Activated CD4-positive, alpha-beta T cell treated with anti-CD3 and anti-CD28 coated beads, Interleukin-2, amount 10 ng/mL, durations not matched to agents 7 days and 5 days (primary cell): ENCODE measurements at regions not wholly inside any gene's neighbourhood (a gene's known extent, or its start where the extent isn't known, plus 50 kb on each side); places are given as distances from the start of the nearest gene placed in this dataset.

Source experiments
- CTCF ChIA-PET: fragments of 350-600 bp; sonication (Branson Sonifier 250); formaldehyde crosslinking; loops from one replicate; lab custom pipeline; 2021; ENCODE audit warnings: antibody characterized with exemption; lab: Charles Lee
- POLR2A ChIA-PET: fragments of 350-600 bp; sonication (Branson Sonifier 250); formaldehyde crosslinking; loops from one replicate; lab custom pipeline; 2021; ENCODE audit warnings: antibody characterized with exemption; lab: Charles Lee
- DNase-seq: peaks from one replicate; pipeline ENCODE4 v3.0.0-alpha.2; 2020
- H3K27ac Mint-ChIP-seq: one replicate; pipeline ENCODE4 v1.8.0; 2021; ENCODE audit warnings: mild to moderate bottlenecking, moderate library complexity, mixed read lengths
- H3K27me3 Mint-ChIP-seq: one replicate; pipeline ENCODE4 v1.8.0; 2021; ENCODE audit warnings: mixed read lengths
- H3K36me3 Mint-ChIP-seq: one replicate; pipeline ENCODE4 v1.8.0; 2021; ENCODE audit warnings: low read depth, mixed read lengths
- H3K4me1 Mint-ChIP-seq: one replicate; pipeline ENCODE4 v1.8.0; 2021; ENCODE audit warnings: mixed read lengths
- H3K4me3 Mint-ChIP-seq: one replicate; pipeline ENCODE4 v1.8.0; 2021; ENCODE audit warnings: mild to moderate bottlenecking, moderate library complexity, mixed read lengths
- H3K9me3 Mint-ChIP-seq: one replicate; pipeline ENCODE4 v1.8.0; 2021; ENCODE audit warnings: mixed read lengths

- Mint-ChIP-seq H3K27me3 (no peaks in the 10 kb centered on the region), H3K4me3 (no peak overlapping the region), H3K36me3 (no peaks in the 10 kb centered on the region), H3K9me3 (peaks cover under 1% of the 10 kb centered on the region), H3K4me1 (no peaks in the 10 kb centered on the region), H3K27ac (no peak overlapping the region)
- ChIA-PET CTCF (no interaction called here), POLR2A (no interaction called here)
- DNase-seq = no peak
Observed at GRCh38 chr13:55418095-55418494, 1722.6 kb upstream of the PRR20A start.

- DNase-seq = no peak
- H3K9me3 Mint-ChIP-seq = peaks cover 15% of the 10 kb centered on the region
- H3K36me3 Mint-ChIP-seq = no peaks in the 10 kb centered on the region
- H3K27ac Mint-ChIP-seq = no peak overlapping the region
- no peak overlapping the region for H3K4me3 Mint-ChIP-seq
- CTCF ChIA-PET = no interaction called here
- no peaks in the 10 kb centered on the region for H3K27me3 Mint-ChIP-seq
- H3K4me1 Mint-ChIP-seq = no peaks in the 10 kb centered on the region
- POLR2A ChIA-PET = no interaction called here
Observed at GRCh38 chr13:55432814-55433213, 1707.9 kb upstream of the PRR20A start.

- no peaks in the 10 kb centered on the region for H3K4me1 Mint-ChIP-seq
- no peak for DNase-seq
- H3K4me3 Mint-ChIP-seq = no peak overlapping the region
- POLR2A ChIA-PET = no interaction called here
- no peak overlapping the region for H3K27ac Mint-ChIP-seq
- H3K27me3 Mint-ChIP-seq = no peaks in the 10 kb centered on the region
- H3K36me3 Mint-ChIP-seq = no peaks in the 10 kb centered on the region
- peaks cover 17% of the 10 kb centered on the region for H3K9me3 Mint-ChIP-seq
- CTCF ChIA-PET = no interaction called here
Observed at GRCh38 chr13:55437162-55437561, 1703.6 kb upstream of the PRR20A start.

- POLR2A ChIA-PET = no interaction called here
- no peak overlapping the region for H3K4me3 Mint-ChIP-seq
Observed at GRCh38 chr13:55439450-55439849, 1701.3 kb upstream of the PRR20A start.

GRCh38 chr13:55440465-55441085 lies 1700.1 kb upstream of the PRR20A start:
- Mint-ChIP-seq H3K4me3 (no peak overlapping the region), H3K9me3 (peaks cover 10% of the 10 kb centered on the region), H3K27me3 (no peaks in the 10 kb centered on the region), H3K36me3 (no peaks in the 10 kb centered on the region), H3K4me1 (no peaks in the 10 kb centered on the region), H3K27ac (no peak overlapping the region)
- CTCF ChIA-PET = no interaction called here
- POLR2A ChIA-PET = no interaction called here
- DNase-seq = no peak

More at GRCh38 chr13:55439450-55439849, 1701.3 kb upstream of the PRR20A start:
- DNase-seq = no peak
- no peaks in the 10 kb centered on the region for H3K4me1 Mint-ChIP-seq
- H3K27me3 Mint-ChIP-seq = no peaks in the 10 kb centered on the region
- peaks cover 15% of the 10 kb centered on the region for H3K9me3 Mint-ChIP-seq
- CTCF ChIA-PET = no interaction called here
- no peak overlapping the region for H3K27ac Mint-ChIP-seq
- no peaks in the 10 kb centered on the region for H3K36me3 Mint-ChIP-seq

GRCh38 chr13:55464222-55464621 lies 1676.5 kb upstream of the PRR20A start:
- CTCF ChIA-PET = no interaction called here
- Mint-ChIP-seq H3K4me3 (no peak overlapping the region), H3K27ac (no peak overlapping the region), H3K36me3 (no peaks in the 10 kb centered on the region), H3K9me3 (no peaks in the 10 kb centered on the region), H3K27me3 (no peaks in the 10 kb centered on the region), H3K4me1 (no peaks in the 10 kb centered on the region)
- DNase-seq = no peak
- POLR2A ChIA-PET = no interaction called here

GRCh38 chr13:55467476-55467875 lies 1673.2 kb upstream of the PRR20A start:
- Mint-ChIP-seq H3K27me3 (no peaks in the 10 kb centered on the region), H3K4me3 (no peak overlapping the region), H3K36me3 (no peaks in the 10 kb centered on the region), H3K4me1 (no peaks in the 10 kb centered on the region), H3K27ac (no peak overlapping the region), H3K9me3 (no peaks in the 10 kb centered on the region)
- CTCF ChIA-PET = no interaction called here
- DNase-seq = no peak
- POLR2A ChIA-PET = no interaction called here

- CTCF ChIA-PET = no interaction called here
- H3K36me3 Mint-ChIP-seq = no peaks in the 10 kb centered on the region
- H3K4me1 Mint-ChIP-seq = no peaks in the 10 kb centered on the region
- no peak overlapping the region for H3K4me3 Mint-ChIP-seq
- peaks cover 14% of the 10 kb centered on the region for H3K9me3 Mint-ChIP-seq
- H3K27me3 Mint-ChIP-seq = no peaks in the 10 kb centered on the region
- POLR2A ChIA-PET = no interaction called here
- no peak overlapping the region for H3K27ac Mint-ChIP-seq
- no peak for DNase-seq
Observed at GRCh38 chr13:55483626-55484158, 1657.0 kb upstream of the PRR20A start.

GRCh38 chr13:55493297-55493696 lies 1647.4 kb upstream of the PRR20A start:
- H3K27ac Mint-ChIP-seq = no peak overlapping the region
- H3K4me1 Mint-ChIP-seq = no peaks in the 10 kb centered on the region
- no peaks in the 10 kb centered on the region for H3K27me3 Mint-ChIP-seq
- H3K9me3 Mint-ChIP-seq = peaks cover 8% of the 10 kb centered on the region
- DNase-seq = no peak
- no peaks in the 10 kb centered on the region for H3K36me3 Mint-ChIP-seq
- ChIA-PET CTCF (no interaction called here), POLR2A (no interaction called here)
- no peak overlapping the region for H3K4me3 Mint-ChIP-seq

GRCh38 chr13:55497486-55497885 lies 1643.2 kb upstream of the PRR20A start:
- no peaks in the 10 kb centered on the region for H3K27me3 Mint-ChIP-seq
- no peak overlapping the region for H3K4me3 Mint-ChIP-seq
- no peak overlapping the region for H3K27ac Mint-ChIP-seq
- no peaks in the 10 kb centered on the region for H3K4me1 Mint-ChIP-seq
- ChIA-PET POLR2A (no interaction called here), CTCF (no interaction called here)
- peaks cover 15% of the 10 kb centered on the region for H3K9me3 Mint-ChIP-seq
- no peak for DNase-seq
- no peaks in the 10 kb centered on the region for H3K36me3 Mint-ChIP-seq

- no peak for DNase-seq
Observed at GRCh38 chr13:55500694-55501093, 1640.0 kb upstream of the PRR20A start.

GRCh38 chr13:55516610-55517009 lies 1624.1 kb upstream of the PRR20A start:
- H3K27me3 Mint-ChIP-seq = no peaks in the 10 kb centered on the region
- no peaks in the 10 kb centered on the region for H3K9me3 Mint-ChIP-seq
- DNase-seq = no peak
- no peaks in the 10 kb centered on the region for H3K36me3 Mint-ChIP-seq
- CTCF ChIA-PET = no interaction called here
- H3K4me3 Mint-ChIP-seq = no peak overlapping the region
- POLR2A ChIA-PET = no interaction called here
- H3K27ac Mint-ChIP-seq = no peak overlapping the region
- H3K4me1 Mint-ChIP-seq = no peaks in the 10 kb centered on the region

More at GRCh38 chr13:55500694-55501093, 1640.0 kb upstream of the PRR20A start:
- no peaks in the 10 kb centered on the region for H3K27me3 Mint-ChIP-seq
- no peaks in the 10 kb centered on the region for H3K4me1 Mint-ChIP-seq
- H3K4me3 Mint-ChIP-seq = no peak overlapping the region
- CTCF ChIA-PET = no interaction called here
- H3K9me3 Mint-ChIP-seq = peaks cover 15% of the 10 kb centered on the region
- no peak overlapping the region for H3K27ac Mint-ChIP-seq
- no peaks in the 10 kb centered on the region for H3K36me3 Mint-ChIP-seq
- POLR2A ChIA-PET = no interaction called here

GRCh38 chr13:55517312-55517711 lies 1623.4 kb upstream of the PRR20A start:
- H3K9me3 Mint-ChIP-seq = no peaks in the 10 kb centered on the region
- H3K4me3 Mint-ChIP-seq = no peak overlapping the region
- H3K27me3 Mint-ChIP-seq = no peaks in the 10 kb centered on the region
- DNase-seq = no peak
- CTCF ChIA-PET = no interaction called here
- H3K36me3 Mint-ChIP-seq = no peaks in the 10 kb centered on the region
- H3K27ac Mint-ChIP-seq = no peak overlapping the region
- POLR2A ChIA-PET = no interaction called here
- no peaks in the 10 kb centered on the region for H3K4me1 Mint-ChIP-seq

GRCh38 chr13:55528434-55528833 lies 1612.3 kb upstream of the PRR20A start:
- Mint-ChIP-seq H3K9me3 (peaks cover 5% of the 10 kb centered on the region), H3K36me3 (no peaks in the 10 kb centered on the region), H3K4me3 (no peak overlapping the region), H3K4me1 (no peaks in the 10 kb centered on the region), H3K27me3 (no peaks in the 10 kb centered on the region), H3K27ac (no peak overlapping the region)
- DNase-seq = no peak
- ChIA-PET CTCF (no interaction called here), POLR2A (no interaction called here)
